Type B pancreatic cell (in vitro differentiated cells): ENCODE measurements at regions not wholly inside any gene's neighbourhood (a gene's known extent, or its start where the extent isn't known, plus 50 kb on each side); places are given as distances from the start of the nearest gene placed in this dataset.

ENCODE experiments used
- DNase-seq: peaks from one replicate; pipeline ENCODE4 v3.0.0; 2021; ENCODE audit warnings: mixed read lengths; ENCODE audit not compliant: unreplicated experiment; ENCODE audit errors: extremely low spot score
- H3K27ac Mint-ChIP-seq: 2 replicates; pipeline ENCODE4 v1.8.0; 2021; ENCODE audit warnings: mild to moderate bottlenecking, mixed read lengths
- H3K27me3 Mint-ChIP-seq: 2 replicates; pipeline ENCODE4 v1.8.0; 2021; ENCODE audit warnings: mixed read lengths
- H3K36me3 Mint-ChIP-seq: 2 replicates; pipeline ENCODE4 v1.8.0; 2021; ENCODE audit warnings: mixed read lengths
- H3K4me1 Mint-ChIP-seq: one replicate; pipeline ENCODE4 v1.8.0; 2021; ENCODE audit warnings: mixed read lengths; ENCODE audit not compliant: unreplicated experiment
- H3K4me3 Mint-ChIP-seq: 2 replicates; pipeline ENCODE4 v1.8.0; 2021; ENCODE audit warnings: mild to moderate bottlenecking, mixed read lengths
- H3K9me3 Mint-ChIP-seq: 2 replicates; pipeline ENCODE4 v1.8.0; 2021; ENCODE audit warnings: mixed read lengths
- CTCF ChIP-seq: fragments of 200-600 bp; sonication (generic); conservative IDR thresholded peaks from 2 replicates; pipeline ENCODE4 v1.5.0; 2021; ENCODE audit warnings: antibody characterized with exemption, mild to moderate bottlenecking

- no peak overlapping the region for H3K4me3 Mint-ChIP-seq
- peaks cover 3% of the 10 kb centered on the region for H3K27me3 Mint-ChIP-seq
- TF ChIP-seq CTCF, result no peak
- H3K36me3 Mint-ChIP-seq, result no peaks in the 10 kb centered on the region
- no peak overlapping the region for H3K27ac Mint-ChIP-seq
- DNase-seq, result no peak
- peaks cover 32% of the 10 kb centered on the region for H3K4me1 Mint-ChIP-seq
- H3K9me3 Mint-ChIP-seq, result no peaks in the 10 kb centered on the region
Measured at GRCh38 chr12:114743289-114743688, 59.3 kb upstream of the TBX3 start.

- Mint-ChIP-seq H3K9me3 (no peaks in the 10 kb centered on the region), H3K36me3 (no peaks in the 10 kb centered on the region), H3K4me1 (peaks cover 28% of the 10 kb centered on the region), H3K27me3 (peaks cover 3% of the 10 kb centered on the region), H3K27ac (no peak overlapping the region), H3K4me3 (no peak overlapping the region)
- TF ChIP-seq CTCF, result no peak
- no peak for DNase-seq
Measured at GRCh38 chr12:114742363-114742762, 58.4 kb upstream of the TBX3 start.

DNA sequence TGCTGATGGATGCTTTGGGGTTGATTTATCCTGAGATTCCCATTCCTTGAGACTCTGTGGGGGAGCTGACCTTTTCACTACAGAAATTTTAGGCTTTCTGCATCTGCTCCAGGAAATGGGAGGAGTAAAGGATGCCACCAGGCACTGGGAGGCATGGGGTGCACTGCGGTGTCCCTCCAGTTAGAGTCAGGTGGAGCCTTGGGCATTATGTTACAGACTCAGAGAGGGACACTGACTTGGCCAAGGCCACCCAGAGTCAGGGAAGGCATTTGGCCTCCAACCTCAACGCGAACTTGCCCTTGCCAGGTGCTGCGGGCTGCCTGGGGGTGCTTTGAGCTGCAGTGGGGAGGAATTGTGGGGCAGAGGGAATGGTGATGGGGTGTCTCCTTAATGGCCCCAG lies 58.0 kb upstream of the TBX3 start:
- Mint-ChIP-seq H3K27me3 (peaks cover 3% of the 10 kb centered on the region), H3K4me3 (no peak overlapping the region), H3K4me1 (peaks cover 24% of the 10 kb centered on the region), H3K27ac (no peak overlapping the region), H3K9me3 (no peaks in the 10 kb centered on the region), H3K36me3 (no peaks in the 10 kb centered on the region)
- no peak for DNase-seq
- TF ChIP-seq CTCF, result no peak

DNA sequence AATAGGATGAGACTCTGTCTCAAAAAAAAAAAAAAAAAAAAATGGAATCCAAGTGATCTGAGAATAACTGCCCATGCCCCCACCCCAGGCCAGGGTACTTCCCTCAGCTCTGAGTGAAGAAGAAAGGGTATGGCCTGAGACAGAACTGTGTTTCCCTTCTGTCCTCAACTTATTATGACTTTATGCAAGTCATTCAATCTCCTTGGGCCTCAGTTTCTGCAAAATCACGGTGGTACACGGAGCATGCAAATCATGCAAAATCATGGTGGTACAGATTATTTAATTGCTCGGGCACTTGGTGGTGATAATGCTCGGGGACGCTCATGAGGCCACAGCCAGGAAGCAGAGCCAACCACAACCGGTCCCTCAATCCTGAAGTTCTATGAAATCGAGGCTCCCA lies 56.5 kb upstream of the TBX3 start:
- Mint-ChIP-seq H3K36me3 (no peaks in the 10 kb centered on the region), H3K4me3 (no peak overlapping the region), H3K27ac (no peak overlapping the region), H3K9me3 (no peaks in the 10 kb centered on the region), H3K4me1 (peaks cover 16% of the 10 kb centered on the region), H3K27me3 (peaks cover 3% of the 10 kb centered on the region)
- no peak for TF ChIP-seq CTCF
- no peak for DNase-seq

GRCh38 chr12:114738460-114739184 lies 54.6 kb upstream of the TBX3 start:
- Mint-ChIP-seq H3K4me3 (no peak overlapping the region), H3K9me3 (no peaks in the 10 kb centered on the region), H3K4me1 (peaks cover 9% of the 10 kb centered on the region), H3K27me3 (peaks cover 3% of the 10 kb centered on the region), H3K36me3 (no peaks in the 10 kb centered on the region), H3K27ac (no peak overlapping the region)
- DNase-seq, result no peak
- TF ChIP-seq CTCF, result no peak
